IMR-90 (cell line): ENCODE measurements at regions not wholly inside any gene's neighbourhood (a gene's known extent, or its start where the extent isn't known, plus 50 kb on each side); places are given as distances from the start of the nearest gene placed in this dataset.

Experiments used
- ATAC-seq: fragments of 200-7000 bp; cut with Tn5 transposase; 2 replicates; pipeline ENCODE4 v1.9.1; 2020; ENCODE audit warnings: low read depth, mild to moderate bottlenecking, moderate library complexity
- BruUV-seq: library from RNA; stranded (reverse); fragments of 400-500 nt; replicated peaks from 2 replicates; lab custom pipeline; 2021; lab: Mats Ljungman, UMichigan
- CTCF ChIA-PET: fragments of 300-600 bp; formaldehyde crosslinking; extraction: SDS; loops from one replicate; lab custom pipeline; 2021; ENCODE audit warnings: antibody characterized with exemption; lab: Yijun Ruan, JAX
- POLR2A ChIA-PET: fragments of 300-600 bp; sonication (Branson Sonifier 250); formaldehyde crosslinking; loops from one replicate; lab custom pipeline; 2022; ENCODE audit warnings: antibody characterized with exemption; ENCODE audit not compliant: unreplicated experiment; lab: Charles Lee
- DNase-seq: peaks from one replicate; pipeline ENCODE4 v3.0.0; 2013
- H2AFZ ChIP-seq: replicated peaks from 2 replicates; pipeline ENCODE3; 2013; ENCODE audit warnings: low read length, mild to moderate bottlenecking; ENCODE audit not compliant: poor library complexity
- H2AK5ac ChIP-seq: 2 replicates; pipeline ENCODE4 v1.6.1; 2013; ENCODE audit warnings: low read depth, low read length, inconsistent platforms
- H2AK9ac ChIP-seq: replicated peaks from 2 replicates; pipeline ENCODE3; 2013; ENCODE audit warnings: mild to moderate bottlenecking, low read depth, low read length, moderate library complexity; ENCODE audit not compliant: poor library complexity
- H2BK120ac ChIP-seq: 2 replicates; pipeline ENCODE4 v1.6.1; 2013; ENCODE audit warnings: low read depth, low read length, inconsistent platforms
- H2BK15ac ChIP-seq: 3 replicates; pipeline ENCODE4 v1.6.1; 2013; ENCODE audit warnings: low read depth, low read length, inconsistent platforms
- H2BK20ac ChIP-seq: 2 replicates; pipeline ENCODE4 v1.6.1; 2013; ENCODE audit warnings: low read depth, mild to moderate bottlenecking, inconsistent platforms, low read length, moderate library complexity
- H2BK5ac ChIP-seq: 2 replicates; pipeline ENCODE4 v1.6.1; 2013; ENCODE audit warnings: mild to moderate bottlenecking, low read depth, low read length, inconsistent platforms; ENCODE audit not compliant: poor library complexity, severe bottlenecking
- H3K14ac ChIP-seq: replicated peaks from 2 replicates; pipeline ENCODE4 v1.6.1; 2013; ENCODE audit warnings: low read depth, low read length, inconsistent platforms
- H3K18ac ChIP-seq: 2 replicates; pipeline ENCODE4 v1.6.1; 2013; ENCODE audit warnings: low read depth, low read length, control low read depth
- H3K23ac ChIP-seq: 2 replicates; pipeline ENCODE4 v1.6.1; 2013; ENCODE audit warnings: low read depth, low read length, inconsistent platforms
- H3K27ac ChIP-seq: 2 replicates; pipeline ENCODE4 v1.5.1; 2013; ENCODE audit warnings: mild to moderate bottlenecking, control low read depth, low read length; ENCODE audit not compliant: insufficient read depth
- H3K27me3 ChIP-seq: 2 replicates; pipeline ENCODE4 v1.6.1; 2013; ENCODE audit warnings: low read length; ENCODE audit not compliant: control insufficient read depth, insufficient read depth
- H3K36me3 ChIP-seq: 2 replicates; pipeline ENCODE4 v1.6.1; 2013; ENCODE audit warnings: low read length, mixed read lengths; ENCODE audit not compliant: control insufficient read depth, insufficient read depth
- H3K4ac ChIP-seq: 2 replicates; pipeline ENCODE4 v1.6.1; 2013; ENCODE audit warnings: low read depth, low read length, inconsistent platforms
- H3K4me1 ChIP-seq: 2 replicates; pipeline ENCODE4 v1.6.1; 2013; ENCODE audit warnings: low read length, mixed read lengths; ENCODE audit not compliant: control insufficient read depth, insufficient read depth
- H3K4me2 ChIP-seq: 2 replicates; pipeline ENCODE4 v1.6.1; 2013; ENCODE audit warnings: low read depth, mild to moderate bottlenecking, control low read depth, low read length, moderate library complexity
- H3K4me3 ChIP-seq: 2 replicates; pipeline ENCODE4 v1.5.1; 2013; ENCODE audit warnings: low read depth, mild to moderate bottlenecking, control low read depth, low read length, moderate library complexity; ENCODE audit not compliant: insufficient read depth
- H3K56ac ChIP-seq: 2 replicates; pipeline ENCODE4 v1.6.1; 2013; ENCODE audit warnings: low read length, inconsistent platforms; ENCODE audit not compliant: insufficient read depth; ENCODE audit errors: extremely low read depth
- H3K79me1 ChIP-seq, 2 experiments: 2 replicates each; pipeline ENCODE4 v1.6.1; 2013; ENCODE audit warnings: low read length in 2 of 2, inconsistent platforms in 1 of 2, low read depth in 1 of 2
- H3K9ac ChIP-seq: 2 replicates; pipeline ENCODE4 v1.6.1; 2013; ENCODE audit warnings: low read depth, low read length, control low read depth
- H3K9me1 ChIP-seq: 2 replicates; pipeline ENCODE4 v1.6.1; 2013; ENCODE audit warnings: low read length, inconsistent platforms; ENCODE audit not compliant: insufficient read depth
- H3K9me3 ChIP-seq: 2 replicates; pipeline ENCODE4 v1.6.1; 2013; ENCODE audit warnings: low read length; ENCODE audit not compliant: control insufficient read depth, insufficient read depth
- H4K20me1 ChIP-seq: 2 replicates; pipeline ENCODE4 v1.6.1; 2013; ENCODE audit warnings: low read length, inconsistent platforms; ENCODE audit not compliant: insufficient read depth
- H4K5ac ChIP-seq: 2 replicates; pipeline ENCODE4 v1.6.1; 2013; ENCODE audit warnings: mild to moderate bottlenecking, low read depth, low read length, control low read depth
- H4K8ac ChIP-seq, 2 experiments: 2 replicates each; pipeline ENCODE4 v1.6.1; 2013; ENCODE audit warnings: low read depth in 2 of 2, low read length in 2 of 2, control low read depth in 1 of 2, inconsistent platforms in 1 of 2
- H4K91ac ChIP-seq: 2 replicates; pipeline ENCODE4 v1.6.1; 2013; ENCODE audit warnings: low read depth, low read length, inconsistent platforms; ENCODE audit not compliant: insufficient read depth
- BHLHE40 ChIP-seq: fragments of 150-350 bp; IDR thresholded peaks from 2 replicates; pipeline ENCODE4 v1.6.1; 2016; ENCODE audit warnings: mild to moderate bottlenecking, low read depth, low read length
- CEBPB ChIP-seq: IDR thresholded peaks from 2 replicates; pipeline ENCODE4 v1.6.1; 2012; ENCODE audit warnings: low read depth, low read length, improper control_type of control experiment
- CHD1 ChIP-seq: IDR thresholded peaks from 2 replicates; pipeline ENCODE4 v1.6.1; 2012; ENCODE audit warnings: low read depth, low read length, improper control_type of control experiment
- FOS ChIP-seq: fragments of 150-350 bp; IDR thresholded peaks from 2 replicates; pipeline ENCODE4 v1.6.1; 2016; ENCODE audit warnings: low read depth, low read length
- MAFK ChIP-seq: IDR thresholded peaks from 2 replicates; pipeline ENCODE4 v1.6.1; 2012; ENCODE audit warnings: low read depth, low read length, improper control_type of control experiment
- MXI1 ChIP-seq: IDR thresholded peaks from 2 replicates; pipeline ENCODE4 v1.6.1; 2012; ENCODE audit warnings: low read depth, mild to moderate bottlenecking, low read length, moderate library complexity, borderline replicate concordance
- NFE2L2 ChIP-seq: fragments of 150-350 bp; IDR thresholded peaks from 2 replicates; pipeline ENCODE4 v1.6.1; 2016; ENCODE audit warnings: low read depth, mild to moderate bottlenecking, low read length
- POLR2A ChIP-seq: IDR thresholded peaks from 2 replicates; pipeline ENCODE4 v1.6.1; 2012; ENCODE audit warnings: mild to moderate bottlenecking, low read depth, low read length
- RCOR1 ChIP-seq: IDR thresholded peaks from 2 replicates; pipeline ENCODE4 v1.6.1; 2012; ENCODE audit warnings: mild to moderate bottlenecking, low read length, improper control_type of control experiment; ENCODE audit not compliant: insufficient replicate concordance
- RFX5 ChIP-seq: IDR thresholded peaks from 2 replicates; pipeline ENCODE4 v1.8.0; 2012; ENCODE audit warnings: low read depth, mild to moderate bottlenecking, low read length, moderate library complexity
- SMC3 ChIP-seq: fragments of 150-350 bp; IDR thresholded peaks from 2 replicates; pipeline ENCODE4 v1.6.1; 2016; ENCODE audit warnings: low read depth, mild to moderate bottlenecking, antibody characterized with exemption, low read length, moderate library complexity
- USF2 ChIP-seq: fragments of 150-350 bp; IDR thresholded peaks from 2 replicates; pipeline ENCODE4 v1.6.1; 2017; ENCODE audit warnings: mild to moderate bottlenecking, antibody characterized with exemption, low read length, low read depth
- WGBS, 2 experiments: methylation state at CpG; one replicate each; pipeline versions ENCODE4 v1.1.5 to v1.1.7; 2013; ENCODE audit warnings: missing lambda C conversion rate in 2 of 2; ENCODE audit not compliant: insufficient read length in 1 of 2; ENCODE audit errors: extremely low coverage in 2 of 2; 5-methylcytosine and 5-hydroxymethylcytosine counted together
- dilution Hi-C: fragments of 300-500 bp; cut with HindIII; formaldehyde crosslinking; loops from one replicate; pipeline ENCODE4 v1.14.3; 2018; ENCODE audit warnings: low sequenced_read_pairs; ENCODE audit not compliant: unreplicated experiment
- in situ Hi-C: fragments of 300-500 bp; cut with MboI; formaldehyde crosslinking; loops from 3 replicates; pipeline ENCODE4 v1.14.3; 2019; ENCODE audit warnings: low sequenced_read_pairs, inconsistent platforms, mixed read lengths
- intact Hi-C: fragments of 100-400 bp; cut with micrococcal nuclease; formaldehyde crosslinking; loops from 2 replicates; pipeline ENCODE4 v1.10.0; 2022
- TF ChIP-seq, protein P1 (sequence below): fragments of 150-350 bp; IDR thresholded peaks from 2 replicates; pipeline ENCODE4 v1.6.1; 2016; ENCODE audit warnings: low read depth, mild to moderate bottlenecking, low read length, moderate library complexity, borderline replicate concordance
- TF ChIP-seq, protein P2 (sequence below): conservative IDR thresholded peaks from 2 replicates; pipeline ENCODE4 v1.5.1; 2012; ENCODE audit warnings: mild to moderate bottlenecking, low read depth, low read length, improper control_type of control experiment

DNA sequence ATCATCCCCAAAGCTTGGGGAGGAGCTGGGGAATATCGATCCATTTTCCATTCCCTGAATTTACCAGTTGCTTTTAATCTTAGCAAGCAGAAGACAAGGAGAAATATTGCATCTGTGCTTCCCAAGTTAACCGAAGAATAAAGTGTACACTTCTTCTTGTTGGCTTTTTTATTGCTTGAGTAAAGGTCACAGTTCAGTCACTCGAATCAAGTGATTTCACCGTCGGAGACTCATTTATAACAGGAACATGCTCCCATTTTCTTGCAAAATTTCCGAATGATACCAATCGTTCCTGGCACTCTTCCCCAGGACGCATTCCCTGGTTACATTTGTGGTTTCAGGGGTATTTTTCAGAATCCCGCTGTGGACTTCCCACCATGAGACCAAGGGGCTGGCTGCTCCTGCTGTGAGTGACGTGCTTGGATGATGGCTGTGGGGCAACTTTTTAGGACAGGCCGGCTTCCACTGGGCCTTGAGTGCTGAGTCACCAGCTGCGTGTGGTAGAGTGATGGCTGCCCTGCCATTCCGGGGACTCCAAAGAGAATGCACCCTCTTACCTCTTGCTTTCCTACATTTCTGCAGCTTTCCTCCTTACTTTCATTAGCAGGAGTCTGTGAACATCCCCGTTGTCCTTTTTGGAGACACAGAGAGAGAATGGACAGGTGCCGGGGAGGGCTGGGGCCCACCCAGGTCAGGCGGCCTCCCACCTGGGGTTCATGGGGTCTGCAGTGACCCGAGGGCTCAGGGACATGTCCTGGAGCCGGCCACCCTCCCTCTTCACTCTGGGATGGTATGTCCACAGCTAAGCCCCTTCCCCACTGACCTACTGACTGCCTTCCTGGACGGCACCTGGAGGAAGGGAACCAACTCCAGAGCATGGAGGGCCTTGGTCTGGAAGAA lies 60.7 kb upstream of the HDAC4 start:
- no peak for ATAC-seq
- H3K18ac ChIP-seq = no peak overlapping the region
- H3K9me1 ChIP-seq = no peaks in the 10 kb centered on the region
- H4K5ac ChIP-seq = no peak overlapping the region
- TF ChIP-seq, protein P1, sequence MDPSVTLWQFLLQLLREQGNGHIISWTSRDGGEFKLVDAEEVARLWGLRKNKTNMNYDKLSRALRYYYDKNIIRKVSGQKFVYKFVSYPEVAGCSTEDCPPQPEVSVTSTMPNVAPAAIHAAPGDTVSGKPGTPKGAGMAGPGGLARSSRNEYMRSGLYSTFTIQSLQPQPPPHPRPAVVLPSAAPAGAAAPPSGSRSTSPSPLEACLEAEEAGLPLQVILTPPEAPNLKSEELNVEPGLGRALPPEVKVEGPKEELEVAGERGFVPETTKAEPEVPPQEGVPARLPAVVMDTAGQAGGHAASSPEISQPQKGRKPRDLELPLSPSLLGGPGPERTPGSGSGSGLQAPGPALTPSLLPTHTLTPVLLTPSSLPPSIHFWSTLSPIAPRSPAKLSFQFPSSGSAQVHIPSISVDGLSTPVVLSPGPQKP = no peak
- TF ChIP-seq NFE2L2 (no peak), MXI1 (no peak), RFX5 (no peak), CEBPB (no peak), POLR2A (no peak), CHD1 (no peak), USF2 (no peak), SMC3 (no peak), BHLHE40 (no peak), RCOR1 (no peak), FOS (no peak), MAFK (no peak)
- TF ChIP-seq, protein P2, sequence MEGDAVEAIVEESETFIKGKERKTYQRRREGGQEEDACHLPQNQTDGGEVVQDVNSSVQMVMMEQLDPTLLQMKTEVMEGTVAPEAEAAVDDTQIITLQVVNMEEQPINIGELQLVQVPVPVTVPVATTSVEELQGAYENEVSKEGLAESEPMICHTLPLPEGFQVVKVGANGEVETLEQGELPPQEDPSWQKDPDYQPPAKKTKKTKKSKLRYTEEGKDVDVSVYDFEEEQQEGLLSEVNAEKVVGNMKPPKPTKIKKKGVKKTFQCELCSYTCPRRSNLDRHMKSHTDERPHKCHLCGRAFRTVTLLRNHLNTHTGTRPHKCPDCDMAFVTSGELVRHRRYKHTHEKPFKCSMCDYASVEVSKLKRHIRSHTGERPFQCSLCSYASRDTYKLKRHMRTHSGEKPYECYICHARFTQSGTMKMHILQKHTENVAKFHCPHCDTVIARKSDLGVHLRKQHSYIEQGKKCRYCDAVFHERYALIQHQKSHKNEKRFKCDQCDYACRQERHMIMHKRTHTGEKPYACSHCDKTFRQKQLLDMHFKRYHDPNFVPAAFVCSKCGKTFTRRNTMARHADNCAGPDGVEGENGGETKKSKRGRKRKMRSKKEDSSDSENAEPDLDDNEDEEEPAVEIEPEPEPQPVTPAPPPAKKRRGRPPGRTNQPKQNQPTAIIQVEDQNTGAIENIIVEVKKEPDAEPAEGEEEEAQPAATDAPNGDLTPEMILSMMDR = no peak
- no peak overlapping the region for H2AK5ac ChIP-seq
- no peaks in the 10 kb centered on the region; the same call in 1 of the 2 replicates for H3K27me3 ChIP-seq
- no peak overlapping the region for H4K91ac ChIP-seq
- intact Hi-C loops (no loop called here), dilution Hi-C loops (no loop called here), in situ Hi-C loops (no loop called here)
- H3K23ac ChIP-seq = no peak overlapping the region
- peak overlapping the region; percentile 21 for H2AFZ ChIP-seq
- H2AK9ac ChIP-seq = no peak overlapping the region
- H3K14ac ChIP-seq = no peak overlapping the region
- no peak overlapping the region for H2BK15ac ChIP-seq
- WGBS, 2 experiments = no CpG with 5 or more reads among the region's 19 CpGs
- no peak overlapping the region for H2BK20ac ChIP-seq
- H4K8ac ChIP-seq = no peak overlapping the region
- H3K4me1 ChIP-seq = no peaks in the 10 kb centered on the region
- no peak overlapping the region for H2BK5ac ChIP-seq
- H4K20me1 ChIP-seq = no peaks in the 10 kb centered on the region
- no peak overlapping the region for H3K27ac ChIP-seq
- DNase-seq = no peak
- H2BK120ac ChIP-seq = no peak overlapping the region
- no peak overlapping the region for H3K56ac ChIP-seq
- no peak overlapping the region for H3K4me2 ChIP-seq
- CTCF ChIA-PET = no interaction called here
- H3K79me1 ChIP-seq = no peaks in the 10 kb centered on the region
- no TSS peak for BruUV-seq
- H3K9ac ChIP-seq = no peak overlapping the region
- 0 out of 2 replicates have a peak, but pooled peaks cover 2% of the 10 kb centered on the region for H3K9me3 ChIP-seq
- POLR2A ChIA-PET = no interaction called here
- no peak overlapping the region for H3K4me3 ChIP-seq
- no peak overlapping the region for H3K4ac ChIP-seq
- H3K36me3 ChIP-seq = no peaks in the 10 kb centered on the region
